GM12878 (cell line): ENCODE measurements at regions not wholly inside any gene's neighbourhood (a gene's known extent, or its start where the extent isn't known, plus 50 kb on each side); places are given as distances from the start of the nearest gene placed in this dataset.

ENCODE experiments used
- CEBPB ChIP-seq, 2 experiments: fragments of 150-350 bp in 1 of 2; IDR thresholded peaks; 2 replicates each; pipeline ENCODE4 v1.6.1; 2012 to 2014; ENCODE audit warnings: low read depth in 2 of 2, low read length in 2 of 2, borderline replicate concordance in 1 of 2, inconsistent platforms in 1 of 2
- EP300 ChIP-seq, 2 experiments: fragments of 150-350 bp in 1 of 2; IDR thresholded peaks; 2 replicates each; pipeline ENCODE4 v1.6.1; 2011 to 2012; ENCODE audit warnings: low read depth in 2 of 2, low read length in 2 of 2, borderline replicate concordance in 1 of 2, improper control_type of control experiment in 1 of 2, inconsistent platforms in 1 of 2; ENCODE audit not compliant: control insufficient read depth in 1 of 2
- ESRRA ChIP-seq: IDR thresholded peaks from 2 replicates; pipeline ENCODE4 v1.6.1; 2012; ENCODE audit warnings: mild to moderate bottlenecking, low read length, improper control_type of control experiment
- MXI1 ChIP-seq: fragments of 150-350 bp; IDR thresholded peaks from 2 replicates; pipeline ENCODE4 v1.6.1; 2011; ENCODE audit warnings: low read depth, mild to moderate bottlenecking, inconsistent platforms, low read length, improper control_type of control experiment
- NRF1 ChIP-seq: conservative IDR thresholded peaks from 2 replicates; pipeline ENCODE4 v1.6.1; 2011; ENCODE audit warnings: mild to moderate bottlenecking, low read depth, low read length, improper control_type of control experiment
- POLR2A ChIP-seq: IDR thresholded peaks from 2 replicates; pipeline ENCODE4 v1.6.1; 2011; ENCODE audit warnings: low read depth, mild to moderate bottlenecking, low read length
- POLR2AphosphoS5 ChIP-seq: IDR thresholded peaks from 2 replicates; pipeline ENCODE4 v1.6.1; 2011; ENCODE audit warnings: mild to moderate bottlenecking, low read length, inconsistent platforms
- SP1 ChIP-seq: IDR thresholded peaks from one replicate; pipeline ENCODE4 v1.6.1; 2011; ENCODE audit warnings: low read depth, low read length
- YY1 ChIP-seq: IDR thresholded peaks from 2 replicates; pipeline ENCODE4 v1.6.1; 2011; ENCODE audit warnings: low read depth, mild to moderate bottlenecking, low read length
- ZNF217 ChIP-seq: fragments of 450-650 bp; IDR thresholded peaks from 2 replicates; pipeline ENCODE4 v1.6.1; 2017; ENCODE audit warnings: antibody characterized with exemption, mild to moderate bottlenecking
- ZZZ3 ChIP-seq: IDR thresholded peaks from 2 replicates; pipeline ENCODE4 v1.6.1; 2011; ENCODE audit warnings: low read depth; ENCODE audit not compliant: control insufficient read depth, insufficient read length
- TF ChIP-seq, protein P1 (sequence below): fragments of 450-650 bp; IDR thresholded peaks from 2 replicates; pipeline ENCODE4 v1.6.1; 2014; ENCODE audit warnings: mild to moderate bottlenecking
- TF ChIP-seq, protein P2 (sequence below), 3 experiments: IDR thresholded peaks in 2 of 3; conservative IDR thresholded peaks in 1 of 3; 2 replicates each; pipeline ENCODE4 v1.5.1; 2011; ENCODE audit warnings: low read depth in 3 of 3, low read length in 3 of 3, mild to moderate bottlenecking in 3 of 3, control low read depth in 2 of 3, moderate library complexity in 2 of 3, inconsistent platforms in 1 of 3, mixed read lengths in 1 of 3; ENCODE audit not compliant: control insufficient read depth in 2 of 3, insufficient read depth in 1 of 3; ENCODE audit errors: extremely low read depth in 1 of 3
- TF ChIP-seq, protein P3 (sequence below): IDR thresholded peaks from 2 replicates; pipeline ENCODE4 v1.6.1; 2012; ENCODE audit warnings: low read depth, low read length, improper control_type of control experiment

DNA sequence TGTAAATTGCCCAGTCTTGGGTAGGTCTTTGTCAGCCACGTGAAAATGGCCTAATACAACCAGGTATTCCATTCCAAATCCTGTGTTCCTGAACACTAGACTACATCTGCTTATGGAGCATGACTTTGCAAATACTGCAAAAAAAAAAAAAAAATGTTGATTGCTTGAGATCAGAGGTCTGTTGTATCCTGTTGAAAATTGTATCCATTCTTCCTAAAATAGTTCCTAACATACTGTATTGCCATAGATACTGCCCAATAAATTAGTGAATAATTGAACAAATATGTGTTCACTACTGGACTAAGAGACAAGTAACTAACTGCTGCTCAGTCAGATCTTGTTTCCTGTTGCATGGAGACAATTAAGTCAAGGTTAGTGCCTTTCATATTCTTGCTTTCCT lies 164.3 kb upstream of the PABPC4L start:
- TF ChIP-seq, protein P1, sequence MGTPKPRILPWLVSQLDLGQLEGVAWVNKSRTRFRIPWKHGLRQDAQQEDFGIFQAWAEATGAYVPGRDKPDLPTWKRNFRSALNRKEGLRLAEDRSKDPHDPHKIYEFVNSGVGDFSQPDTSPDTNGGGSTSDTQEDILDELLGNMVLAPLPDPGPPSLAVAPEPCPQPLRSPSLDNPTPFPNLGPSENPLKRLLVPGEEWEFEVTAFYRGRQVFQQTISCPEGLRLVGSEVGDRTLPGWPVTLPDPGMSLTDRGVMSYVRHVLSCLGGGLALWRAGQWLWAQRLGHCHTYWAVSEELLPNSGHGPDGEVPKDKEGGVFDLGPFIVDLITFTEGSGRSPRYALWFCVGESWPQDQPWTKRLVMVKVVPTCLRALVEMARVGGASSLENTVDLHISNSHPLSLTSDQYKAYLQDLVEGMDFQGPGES, result no peak
- TF ChIP-seq POLR2A (no peak), YY1 (no peak), POLR2AphosphoS5 (no peak), SP1 (no peak), EP300 (IDR thresholded peaks at IDR 0.05; ENCODE audit: borderline replicate concordance in 1 of 2, control insufficient read depth in 1 of 2, low read depth in 2 of 2, low read length in 2 of 2) (no peak), CEBPB (IDR thresholded peaks at IDR 0.05; ENCODE audit: borderline replicate concordance in 1 of 2, low read depth in 2 of 2, low read length in 2 of 2) (no peak), NRF1 (no peak), MXI1 (no peak), ZNF217 (no peak), ZZZ3 (no peak), ESRRA (no peak)
- TF ChIP-seq, protein P2, sequence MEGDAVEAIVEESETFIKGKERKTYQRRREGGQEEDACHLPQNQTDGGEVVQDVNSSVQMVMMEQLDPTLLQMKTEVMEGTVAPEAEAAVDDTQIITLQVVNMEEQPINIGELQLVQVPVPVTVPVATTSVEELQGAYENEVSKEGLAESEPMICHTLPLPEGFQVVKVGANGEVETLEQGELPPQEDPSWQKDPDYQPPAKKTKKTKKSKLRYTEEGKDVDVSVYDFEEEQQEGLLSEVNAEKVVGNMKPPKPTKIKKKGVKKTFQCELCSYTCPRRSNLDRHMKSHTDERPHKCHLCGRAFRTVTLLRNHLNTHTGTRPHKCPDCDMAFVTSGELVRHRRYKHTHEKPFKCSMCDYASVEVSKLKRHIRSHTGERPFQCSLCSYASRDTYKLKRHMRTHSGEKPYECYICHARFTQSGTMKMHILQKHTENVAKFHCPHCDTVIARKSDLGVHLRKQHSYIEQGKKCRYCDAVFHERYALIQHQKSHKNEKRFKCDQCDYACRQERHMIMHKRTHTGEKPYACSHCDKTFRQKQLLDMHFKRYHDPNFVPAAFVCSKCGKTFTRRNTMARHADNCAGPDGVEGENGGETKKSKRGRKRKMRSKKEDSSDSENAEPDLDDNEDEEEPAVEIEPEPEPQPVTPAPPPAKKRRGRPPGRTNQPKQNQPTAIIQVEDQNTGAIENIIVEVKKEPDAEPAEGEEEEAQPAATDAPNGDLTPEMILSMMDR (IDR thresholded peaks at IDR 0.05 in 2 of 3, conservative IDR thresholded peaks at IDR 0.05 in 1 of 3; ENCODE audit: control insufficient read depth in 2 of 3, extremely low read depth in 1 of 3, insufficient read depth in 1 of 3, low read depth in 3 of 3, low read length in 3 of 3), result no peak
- TF ChIP-seq, protein P3, sequence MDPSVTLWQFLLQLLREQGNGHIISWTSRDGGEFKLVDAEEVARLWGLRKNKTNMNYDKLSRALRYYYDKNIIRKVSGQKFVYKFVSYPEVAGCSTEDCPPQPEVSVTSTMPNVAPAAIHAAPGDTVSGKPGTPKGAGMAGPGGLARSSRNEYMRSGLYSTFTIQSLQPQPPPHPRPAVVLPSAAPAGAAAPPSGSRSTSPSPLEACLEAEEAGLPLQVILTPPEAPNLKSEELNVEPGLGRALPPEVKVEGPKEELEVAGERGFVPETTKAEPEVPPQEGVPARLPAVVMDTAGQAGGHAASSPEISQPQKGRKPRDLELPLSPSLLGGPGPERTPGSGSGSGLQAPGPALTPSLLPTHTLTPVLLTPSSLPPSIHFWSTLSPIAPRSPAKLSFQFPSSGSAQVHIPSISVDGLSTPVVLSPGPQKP, result no peak
